Stimulated activated memory B cell treated with anti-CD40 and anti-IgM and Interleukin-4, amounts not matched to agents 10 μg/mL and 1 μg/mL and 100 μg/mL, for 72 hours (primary cell): ENCODE measurements at regions not wholly inside any gene's neighbourhood (a gene's known extent, or its start where the extent isn't known, plus 50 kb on each side); places are given as distances from the start of the nearest gene placed in this dataset.

Experiments used
- ATAC-seq: fragments of 150-1000 bp; cut with Tn5 transposase; 2 replicates; pipeline ENCODE4 v1.10.0; 2021
- H3K27ac Mint-ChIP-seq: one replicate; pipeline ENCODE4 v1.8.0; 2022; ENCODE audit warnings: mild to moderate bottlenecking, mixed read lengths
- H3K27me3 Mint-ChIP-seq: one replicate; pipeline ENCODE4 v1.8.0; 2022; ENCODE audit warnings: mixed read lengths
- H3K36me3 Mint-ChIP-seq: one replicate; pipeline ENCODE4 v1.8.0; 2022; ENCODE audit warnings: mixed read lengths
- H3K4me1 Mint-ChIP-seq: one replicate; pipeline ENCODE4 v1.8.0; 2022; ENCODE audit warnings: mixed read lengths
- H3K4me3 Mint-ChIP-seq: one replicate; pipeline ENCODE4 v1.8.0; 2022; ENCODE audit warnings: mild to moderate bottlenecking, moderate library complexity, mixed read lengths
- H3K9me3 Mint-ChIP-seq: one replicate; pipeline ENCODE4 v1.8.0; 2022; ENCODE audit warnings: mixed read lengths

GRCh38 chr16:80280557-80280956, 260.2 kb upstream of the DYNLRB2 start:
- no peak overlapping the region for H3K27ac Mint-ChIP-seq
- H3K4me1 Mint-ChIP-seq = no peaks in the 10 kb centered on the region
- H3K4me3 Mint-ChIP-seq = no peak overlapping the region
- H3K9me3 Mint-ChIP-seq = no peaks in the 10 kb centered on the region
- ATAC-seq = no peak
- no peaks in the 10 kb centered on the region for H3K27me3 Mint-ChIP-seq
- H3K36me3 Mint-ChIP-seq = no peaks in the 10 kb centered on the region

- H3K27ac Mint-ChIP-seq = no peak overlapping the region
- no peak overlapping the region for H3K4me3 Mint-ChIP-seq
- H3K9me3 Mint-ChIP-seq = no peaks in the 10 kb centered on the region
Observed at GRCh38 chr16:80279656-80280055, 261.1 kb upstream of the DYNLRB2 start.

GRCh38 chr16:80277182-80277581, 263.6 kb upstream of the DYNLRB2 start:
- no peak overlapping the region for H3K4me3 Mint-ChIP-seq
- no peaks in the 10 kb centered on the region for H3K27me3 Mint-ChIP-seq
- no peaks in the 10 kb centered on the region for H3K4me1 Mint-ChIP-seq
- peaks cover 3% of the 10 kb centered on the region for H3K9me3 Mint-ChIP-seq
- ATAC-seq = no peak
- H3K36me3 Mint-ChIP-seq = no peaks in the 10 kb centered on the region
- no peak overlapping the region for H3K27ac Mint-ChIP-seq

More at GRCh38 chr16:80279656-80280055, 261.1 kb upstream of the DYNLRB2 start:
- ATAC-seq = no peak
- no peaks in the 10 kb centered on the region for H3K27me3 Mint-ChIP-seq
- no peaks in the 10 kb centered on the region for H3K4me1 Mint-ChIP-seq
- H3K36me3 Mint-ChIP-seq = no peaks in the 10 kb centered on the region

GRCh38 chr16:80274576-80275191, 266.1 kb upstream of the DYNLRB2 start:
- H3K4me3 Mint-ChIP-seq = no peak overlapping the region
- no peaks in the 10 kb centered on the region for H3K4me1 Mint-ChIP-seq
- H3K27ac Mint-ChIP-seq = no peak overlapping the region
- H3K36me3 Mint-ChIP-seq = no peaks in the 10 kb centered on the region
- no peaks in the 10 kb centered on the region for H3K27me3 Mint-ChIP-seq
- peaks cover 9% of the 10 kb centered on the region for H3K9me3 Mint-ChIP-seq
- ATAC-seq = no peak

GRCh38 chr16:80273635-80274538, 266.9 kb upstream of the DYNLRB2 start:
- no peaks in the 10 kb centered on the region for H3K36me3 Mint-ChIP-seq
- no peak overlapping the region for H3K27ac Mint-ChIP-seq
- H3K4me3 Mint-ChIP-seq = no peak overlapping the region
- H3K4me1 Mint-ChIP-seq = no peaks in the 10 kb centered on the region
- ATAC-seq = no peak
- no peaks in the 10 kb centered on the region for H3K27me3 Mint-ChIP-seq
- H3K9me3 Mint-ChIP-seq = peaks cover 9% of the 10 kb centered on the region

GRCh38 chr16:80265624-80266306, 275.0 kb upstream of the DYNLRB2 start:
- Mint-ChIP-seq H3K4me3 (no peak overlapping the region), H3K4me1 (no peaks in the 10 kb centered on the region), H3K36me3 (no peaks in the 10 kb centered on the region), H3K27ac (no peak overlapping the region), H3K27me3 (peaks cover 17% of the 10 kb centered on the region), H3K9me3 (no peaks in the 10 kb centered on the region)
- no peak for ATAC-seq

GRCh38 chr16:80263848-80264694, 276.7 kb upstream of the DYNLRB2 start:
- H3K27ac Mint-ChIP-seq = no peak overlapping the region
- H3K4me1 Mint-ChIP-seq = no peaks in the 10 kb centered on the region
- peaks cover 17% of the 10 kb centered on the region for H3K27me3 Mint-ChIP-seq
- no peak overlapping the region for H3K4me3 Mint-ChIP-seq
- H3K9me3 Mint-ChIP-seq = no peaks in the 10 kb centered on the region
- H3K36me3 Mint-ChIP-seq = no peaks in the 10 kb centered on the region
- ATAC-seq = no peak

GRCh38 chr16:80263181-80263823, 277.5 kb upstream of the DYNLRB2 start:
- Mint-ChIP-seq H3K4me3 (no peak overlapping the region), H3K9me3 (no peaks in the 10 kb centered on the region), H3K27ac (no peak overlapping the region), H3K36me3 (no peaks in the 10 kb centered on the region), H3K4me1 (no peaks in the 10 kb centered on the region), H3K27me3 (peaks cover 17% of the 10 kb centered on the region)
- ATAC-seq = no peak

GRCh38 chr16:80260906-80261311, 279.9 kb upstream of the DYNLRB2 start:
- no peaks in the 10 kb centered on the region for H3K4me1 Mint-ChIP-seq
- no peaks in the 10 kb centered on the region for H3K9me3 Mint-ChIP-seq
- H3K27ac Mint-ChIP-seq = no peak overlapping the region
- H3K4me3 Mint-ChIP-seq = no peak overlapping the region
- no peaks in the 10 kb centered on the region for H3K36me3 Mint-ChIP-seq
- ATAC-seq = no peak
- H3K27me3 Mint-ChIP-seq = no peaks in the 10 kb centered on the region

GRCh38 chr16:80259290-80259805, 281.4 kb upstream of the DYNLRB2 start:
- no peak overlapping the region for H3K27ac Mint-ChIP-seq

GRCh38 chr16:80258407-80258806, 282.4 kb upstream of the DYNLRB2 start:
- H3K27ac Mint-ChIP-seq = no peak overlapping the region
- no peak overlapping the region for H3K4me3 Mint-ChIP-seq
- no peaks in the 10 kb centered on the region for H3K36me3 Mint-ChIP-seq
- no peak for ATAC-seq
- peaks cover 4% of the 10 kb centered on the region for H3K9me3 Mint-ChIP-seq
- H3K27me3 Mint-ChIP-seq = no peaks in the 10 kb centered on the region
- H3K4me1 Mint-ChIP-seq = no peaks in the 10 kb centered on the region

More at GRCh38 chr16:80259290-80259805, 281.4 kb upstream of the DYNLRB2 start:
- ATAC-seq = no peak
- Mint-ChIP-seq H3K27me3 (no peaks in the 10 kb centered on the region), H3K4me3 (no peak overlapping the region), H3K4me1 (no peaks in the 10 kb centered on the region), H3K36me3 (no peaks in the 10 kb centered on the region), H3K9me3 (peaks cover 4% of the 10 kb centered on the region)

- no peaks in the 10 kb centered on the region for H3K36me3 Mint-ChIP-seq
- no peak overlapping the region for H3K27ac Mint-ChIP-seq
- H3K4me3 Mint-ChIP-seq = no peak overlapping the region
- peaks cover 4% of the 10 kb centered on the region for H3K9me3 Mint-ChIP-seq
- H3K27me3 Mint-ChIP-seq = no peaks in the 10 kb centered on the region
- no peaks in the 10 kb centered on the region for H3K4me1 Mint-ChIP-seq
- no peak for ATAC-seq
Observed at GRCh38 chr16:80254970-80255369, 285.8 kb upstream of the DYNLRB2 start.

- ATAC-seq = no peak
- H3K9me3 Mint-ChIP-seq = peaks cover 4% of the 10 kb centered on the region
- no peaks in the 10 kb centered on the region for H3K4me1 Mint-ChIP-seq
- no peak overlapping the region for H3K4me3 Mint-ChIP-seq
- H3K27me3 Mint-ChIP-seq = no peaks in the 10 kb centered on the region
- no peak overlapping the region for H3K27ac Mint-ChIP-seq
- no peaks in the 10 kb centered on the region for H3K36me3 Mint-ChIP-seq
Observed at GRCh38 chr16:80253741-80254140, 287.1 kb upstream of the DYNLRB2 start.

- H3K36me3 Mint-ChIP-seq = no peaks in the 10 kb centered on the region
- no peak overlapping the region for H3K4me3 Mint-ChIP-seq
- peaks cover 4% of the 10 kb centered on the region for H3K9me3 Mint-ChIP-seq
- H3K27ac Mint-ChIP-seq = no peak overlapping the region
- no peaks in the 10 kb centered on the region for H3K27me3 Mint-ChIP-seq
- no peak for ATAC-seq
- H3K4me1 Mint-ChIP-seq = no peaks in the 10 kb centered on the region
Observed at GRCh38 chr16:80250381-80250780, 290.4 kb upstream of the DYNLRB2 start.
